ENCODE measurements at regions not wholly inside any gene's neighbourhood (a gene's known extent, or its start where the extent isn't known, plus 50 kb on each side); places are given as distances from the start of the nearest gene placed in this dataset.

- no peak overlapping the region for H2AFZ ChIP-seq (replicated peaks; ENCODE audit: low read length, poor library complexity)
- in situ Hi-C loops (cut with MboI; ENCODE audit: low sequenced_read_pairs): no loop called here
- no peak overlapping the region for H3K4me2 ChIP-seq (ENCODE audit: low read depth, low read length)
- no peak overlapping the region for H2BK120ac ChIP-seq (ENCODE audit: low read depth, low read length)
- H4K5ac ChIP-seq (ENCODE audit: low read depth, low read length): no peak overlapping the region
- TF ChIP-seq RAD21 (IDR thresholded peaks at IDR 0.05; ENCODE audit: low read length): no peak
- TF ChIP-seq SMC3 (IDR thresholded peaks at IDR 0.05; ENCODE audit: low read depth, low read length): no peak
- no peak for TF ChIP-seq NFE2L2 (IDR thresholded peaks at IDR 0.05; ENCODE audit: low read depth, low read length)
- no peak for TF ChIP-seq MAFK (IDR thresholded peaks at IDR 0.05; ENCODE audit: low read depth, low read length)
- no peak for TF ChIP-seq ELK1 (IDR thresholded peaks at IDR 0.05; ENCODE audit: borderline replicate concordance, low read depth, low read length)
- no peak for TF ChIP-seq CTCF (conservative IDR thresholded peaks at IDR 0.05; ENCODE audit: low read depth, low read length)
- no peak for TF ChIP-seq CEBPB (IDR thresholded peaks at IDR 0.05; ENCODE audit: low read depth, low read length)
- TF ChIP-seq CHD1 (IDR thresholded peaks at IDR 0.05; ENCODE audit: low read depth, low read length): no peak
- no peak for TF ChIP-seq BHLHE40 (IDR thresholded peaks at IDR 0.05; ENCODE audit: low read depth, low read length)
- no peak overlapping the region for H3K56ac ChIP-seq (ENCODE audit: extremely low read depth, insufficient read depth, low read length)
- no peak overlapping the region for H2BK20ac ChIP-seq (ENCODE audit: low read depth, low read length)
- no peaks in the 10 kb centered on the region for H3K27me3 ChIP-seq (ENCODE audit: control insufficient read depth, insufficient read depth, low read length)
- no peaks in the 10 kb centered on the region for H3K79me1 ChIP-seq (ENCODE audit: low read depth in 1 of 2, low read length in 2 of 2)
- H3K9me1 ChIP-seq (ENCODE audit: insufficient read depth, low read length): no peaks in the 10 kb centered on the region
- ATAC-seq (ENCODE audit: low read depth) (no peak), DNase-seq (no peak)
- no peak overlapping the region for H3K23ac ChIP-seq (ENCODE audit: low read depth, low read length)
- no peak overlapping the region for H2BK15ac ChIP-seq (ENCODE audit: low read depth, low read length)
- H2AK9ac ChIP-seq (replicated peaks; ENCODE audit: low read depth, low read length, poor library complexity): no peak overlapping the region
- CTCF ChIA-PET: no interaction called here
- H3K9ac ChIP-seq (ENCODE audit: low read depth, low read length): no peak overlapping the region
- H3K9me3 ChIP-seq (ENCODE audit: control insufficient read depth, insufficient read depth, low read length): peaks cover 24% of the 10 kb centered on the region
- dilution Hi-C loops (cut with HindIII; ENCODE audit: low sequenced_read_pairs, unreplicated experiment): no loop called here
- POLR2A ChIA-PET (ENCODE audit: unreplicated experiment): no interaction called here
- 57% methylated on average over 1 of the region's 4 CpGs; no CpG with 5 or more reads in 1 of the 2 experiments for WGBS, 2 experiments (ENCODE audit: extremely low coverage in 2 of 2, insufficient read length in 1 of 2)
- H3K4me1 ChIP-seq (ENCODE audit: control insufficient read depth, insufficient read depth, low read length): no peaks in the 10 kb centered on the region
- no peak overlapping the region for H2AK5ac ChIP-seq (ENCODE audit: low read depth, low read length)
- BruUV-seq (replicated peaks): no TSS peak
- no peak overlapping the region for H3K18ac ChIP-seq (ENCODE audit: low read depth, low read length)
- no peaks in the 10 kb centered on the region for H4K20me1 ChIP-seq (ENCODE audit: insufficient read depth, low read length)
- H3K14ac ChIP-seq (replicated peaks; ENCODE audit: low read depth, low read length): no peak overlapping the region
- no peak overlapping the region for H3K4me3 ChIP-seq (ENCODE audit: insufficient read depth, low read depth, low read length)
- H2BK5ac ChIP-seq (ENCODE audit: low read depth, low read length, poor library complexity, severe bottlenecking): no peak overlapping the region
- intact Hi-C loops (cut with micrococcal nuclease): no loop called here
- no peak overlapping the region for H3K4ac ChIP-seq (ENCODE audit: low read depth, low read length)
- no peak overlapping the region for H3K27ac ChIP-seq (ENCODE audit: insufficient read depth, low read length)
- no peaks in the 10 kb centered on the region for H3K36me3 ChIP-seq (ENCODE audit: control insufficient read depth, insufficient read depth, low read length)
- no peak overlapping the region for H4K91ac ChIP-seq (ENCODE audit: insufficient read depth, low read depth, low read length)
- no peak overlapping the region for H4K8ac ChIP-seq (ENCODE audit: low read depth in 2 of 2, low read length in 2 of 2)
Observed at GRCh38 chr19:20471431-20471830, 94.2 kb downstream of the ZNF737 start.
